ENCODE measurements at regions not wholly inside any gene's neighbourhood (a gene's known extent, or its start where the extent isn't known, plus 50 kb on each side); places are given as distances from the start of the nearest gene placed in this dataset.
"Not testable (repeated sequence)": the region's sequence is repeated elsewhere in the genome, so short reads cannot be mapped to it uniquely, and the experiment has no call there.

DNA sequence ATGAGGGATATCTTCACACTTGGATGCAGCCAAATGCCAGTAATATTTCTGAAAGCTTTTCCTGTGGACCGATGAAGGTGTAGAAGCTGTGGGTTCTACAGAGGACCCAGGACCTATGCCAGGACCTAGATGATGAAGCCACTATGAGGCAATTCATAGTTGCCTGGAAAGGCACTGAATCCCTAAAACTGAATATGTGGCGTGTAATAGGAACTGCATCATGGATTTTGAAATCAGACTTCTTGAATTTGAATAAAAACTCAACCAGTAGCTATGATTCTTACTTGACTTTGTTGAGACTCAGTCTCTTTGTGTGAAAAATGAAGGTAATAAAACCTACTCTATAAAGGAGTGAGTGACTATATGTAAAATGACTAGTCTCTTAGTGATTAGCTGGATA is 89.9 kb upstream of the SGK1 start:
- TF ChIP-seq, protein P1, sequence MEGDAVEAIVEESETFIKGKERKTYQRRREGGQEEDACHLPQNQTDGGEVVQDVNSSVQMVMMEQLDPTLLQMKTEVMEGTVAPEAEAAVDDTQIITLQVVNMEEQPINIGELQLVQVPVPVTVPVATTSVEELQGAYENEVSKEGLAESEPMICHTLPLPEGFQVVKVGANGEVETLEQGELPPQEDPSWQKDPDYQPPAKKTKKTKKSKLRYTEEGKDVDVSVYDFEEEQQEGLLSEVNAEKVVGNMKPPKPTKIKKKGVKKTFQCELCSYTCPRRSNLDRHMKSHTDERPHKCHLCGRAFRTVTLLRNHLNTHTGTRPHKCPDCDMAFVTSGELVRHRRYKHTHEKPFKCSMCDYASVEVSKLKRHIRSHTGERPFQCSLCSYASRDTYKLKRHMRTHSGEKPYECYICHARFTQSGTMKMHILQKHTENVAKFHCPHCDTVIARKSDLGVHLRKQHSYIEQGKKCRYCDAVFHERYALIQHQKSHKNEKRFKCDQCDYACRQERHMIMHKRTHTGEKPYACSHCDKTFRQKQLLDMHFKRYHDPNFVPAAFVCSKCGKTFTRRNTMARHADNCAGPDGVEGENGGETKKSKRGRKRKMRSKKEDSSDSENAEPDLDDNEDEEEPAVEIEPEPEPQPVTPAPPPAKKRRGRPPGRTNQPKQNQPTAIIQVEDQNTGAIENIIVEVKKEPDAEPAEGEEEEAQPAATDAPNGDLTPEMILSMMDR (conservative IDR thresholded peaks at IDR 0.05; ENCODE audit: low read depth, low read length): no peak
- no peak overlapping the region for H3K4me3 ChIP-seq (ENCODE audit: low read length)
- no peak for DNase-seq (ENCODE audit: low read depth)

DNA sequence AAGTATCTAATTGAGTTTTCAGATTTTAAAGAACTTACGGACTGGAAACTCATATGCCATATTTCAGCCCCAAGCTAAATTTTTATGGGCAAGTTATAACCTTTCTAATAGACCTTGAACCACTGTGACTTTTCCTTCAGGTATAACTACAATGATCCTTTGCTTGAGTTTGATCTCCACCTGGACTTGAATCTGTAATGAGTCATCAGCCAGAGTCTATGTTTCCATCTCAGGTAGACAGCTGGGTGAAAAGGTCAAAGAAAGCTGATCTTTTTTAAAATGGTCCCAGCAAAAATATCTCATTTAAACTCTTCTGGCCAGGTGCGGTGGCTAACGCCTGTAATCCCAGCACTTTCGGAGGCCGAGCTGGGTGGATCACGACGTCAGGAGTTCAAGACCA is 88.4 kb upstream of the SGK1 start:
- DNase-seq (ENCODE audit: low read depth): no peak
- TF ChIP-seq, protein P1 (conservative IDR thresholded peaks at IDR 0.05; ENCODE audit: low read depth, low read length): no peak
- H3K4me3 ChIP-seq (ENCODE audit: low read length): no peak overlapping the region

DNA sequence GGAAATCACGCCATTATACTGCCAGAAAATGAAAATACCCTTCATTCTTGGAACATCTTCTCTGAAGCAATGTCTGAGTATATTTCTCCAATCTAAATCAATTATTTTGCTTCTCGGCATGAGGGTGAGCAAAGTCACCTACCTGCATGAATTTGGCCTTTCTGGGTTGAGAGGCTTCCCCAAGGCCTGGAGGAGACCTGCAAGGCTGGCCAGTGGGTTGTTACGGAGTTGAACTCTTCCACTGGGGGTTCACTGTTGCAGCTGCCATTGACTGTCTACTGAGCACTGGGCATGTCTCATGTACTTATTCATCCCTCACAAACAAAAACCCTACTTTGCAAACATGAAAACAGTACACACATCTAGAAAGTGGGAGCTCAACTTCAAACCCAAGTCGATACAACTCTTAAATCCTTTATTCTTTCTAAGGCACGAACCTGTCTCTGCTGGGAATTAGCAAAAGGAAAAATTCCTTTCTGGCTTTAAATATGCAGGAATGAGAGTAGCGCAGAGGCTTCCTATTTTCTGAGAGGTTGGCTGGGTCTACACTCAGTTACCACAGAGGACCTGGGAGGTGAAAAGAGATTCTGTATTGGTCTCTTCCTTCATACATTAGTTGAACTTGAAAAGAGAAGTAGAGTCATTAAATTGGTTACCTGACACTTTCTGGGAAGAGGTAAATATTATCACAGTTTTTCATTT is 87.6 kb upstream of the SGK1 start:
- TF ChIP-seq, protein P1 (conservative IDR thresholded peaks at IDR 0.05; ENCODE audit: low read depth, low read length): no peak
- no peak for DNase-seq (ENCODE audit: low read depth)
- no peak overlapping the region for H3K4me3 ChIP-seq (ENCODE audit: low read length)

DNA sequence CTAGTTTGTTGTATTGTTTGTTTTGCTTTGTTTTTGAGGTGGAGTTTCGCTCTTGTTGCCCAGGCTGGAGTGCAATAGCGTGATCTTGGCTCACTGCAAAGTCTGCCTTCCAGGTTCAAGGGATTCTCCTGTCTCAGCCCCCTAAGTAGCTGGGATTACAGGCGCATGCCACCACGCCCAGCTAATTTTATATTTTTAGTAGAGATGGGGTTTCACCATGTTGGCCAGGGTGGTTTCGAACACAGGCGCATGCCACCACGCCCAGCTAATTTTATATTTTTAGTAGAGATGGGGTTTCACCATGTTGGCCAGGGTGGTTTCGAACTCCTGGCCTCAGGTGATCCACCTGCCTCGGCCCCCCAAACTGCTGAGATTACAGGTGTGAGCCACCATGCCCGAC is 85.4 kb upstream of the SGK1 start:
- not testable (repeated sequence) for H3K4me3 ChIP-seq (ENCODE audit: low read length); DNase-seq (ENCODE audit: low read depth)

DNA sequence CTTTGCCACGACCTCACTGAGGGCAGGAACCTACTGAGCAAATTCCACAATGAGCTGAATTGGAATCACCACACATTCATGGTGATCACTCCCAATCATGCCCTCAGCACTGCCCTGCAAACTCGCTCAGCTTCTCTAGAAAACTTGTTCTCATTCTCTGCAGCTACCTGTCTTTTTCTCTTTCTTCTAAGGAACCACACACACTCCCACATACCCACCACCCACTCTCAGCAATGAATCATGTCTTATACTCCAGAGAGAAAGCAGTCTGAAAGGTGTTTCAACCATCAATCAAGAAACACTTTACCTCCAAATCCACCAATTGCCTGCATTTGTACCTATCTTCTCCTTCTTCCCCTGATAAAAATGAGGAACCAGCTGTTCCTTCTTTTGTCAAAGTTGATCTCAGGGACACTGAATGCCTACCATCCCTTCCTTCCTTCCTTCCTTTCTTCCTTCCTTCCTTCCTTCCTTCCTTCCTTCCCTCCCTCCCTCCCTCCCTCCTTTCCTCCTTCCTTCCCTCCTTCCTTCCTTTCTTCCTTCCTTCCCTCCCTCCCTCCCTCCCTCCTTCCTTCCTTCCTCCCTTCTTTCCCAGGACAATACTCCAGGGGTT is 84.6 kb upstream of the SGK1 start:
- H3K4me3 ChIP-seq (ENCODE audit: low read length): no peak overlapping the region
- TF ChIP-seq, protein P1 (conservative IDR thresholded peaks at IDR 0.05; ENCODE audit: low read depth, low read length): no peak
- DNase-seq (ENCODE audit: low read depth): no peak

DNA sequence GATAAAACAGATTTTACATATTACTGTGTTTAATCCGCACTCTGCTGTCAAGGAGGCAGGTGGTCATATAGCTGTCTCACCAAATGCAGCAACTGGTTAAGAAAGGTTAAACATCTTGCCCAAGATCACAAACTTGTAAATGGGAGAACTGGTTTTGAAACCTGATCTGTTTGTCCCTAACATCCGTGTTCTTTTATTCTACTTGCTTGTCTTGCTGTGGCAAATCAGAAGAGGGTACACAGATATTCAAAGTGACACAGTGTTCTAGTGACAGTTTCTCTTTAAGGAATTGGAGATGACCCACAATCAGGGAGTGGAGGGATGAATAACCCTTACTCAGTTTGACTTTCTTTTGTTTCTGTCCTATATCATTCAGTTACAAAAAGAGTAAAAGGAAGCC is 83.0 kb upstream of the SGK1 start:
- DNase-seq (ENCODE audit: low read depth): no peak
- H3K4me3 ChIP-seq (ENCODE audit: low read length): no peak overlapping the region
- TF ChIP-seq, protein P1 (conservative IDR thresholded peaks at IDR 0.05; ENCODE audit: low read depth, low read length): no peak

DNA sequence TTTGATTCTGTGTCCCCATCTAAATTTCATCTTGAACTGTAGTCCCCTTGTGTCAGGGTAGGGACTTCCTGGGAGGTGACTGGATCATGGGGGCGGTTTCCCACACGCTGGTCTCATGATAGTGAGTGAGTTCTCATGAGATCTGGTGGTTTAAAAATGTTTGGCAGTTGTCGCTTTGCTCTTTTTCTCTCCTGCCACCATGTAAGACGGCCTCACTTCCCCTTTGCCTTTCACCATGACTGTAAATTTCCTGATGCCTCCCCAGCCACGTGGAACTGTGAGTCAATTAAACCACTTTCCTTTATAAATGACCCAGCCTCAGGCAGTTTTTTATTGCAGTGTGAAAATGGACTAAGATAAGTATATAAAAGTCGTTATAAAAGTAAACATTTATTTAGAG is 80.5 kb upstream of the SGK1 start:
- TF ChIP-seq, protein P1 (conservative IDR thresholded peaks at IDR 0.05; ENCODE audit: low read depth, low read length): no peak
- no peak for DNase-seq (ENCODE audit: low read depth)
- no peak overlapping the region for H3K4me3 ChIP-seq (ENCODE audit: low read length)

Measured in retinal pigment epithelial cell (primary cell).